Panc1 (cell line): ENCODE measurements at regions not wholly inside any gene's neighbourhood (a gene's known extent, or its start where the extent isn't known, plus 50 kb on each side); places are given as distances from the start of the nearest gene placed in this dataset.

ENCODE experiments used
- ATAC-seq: fragments of 200-7000 bp; cut with Tn5 transposase; 2 replicates; pipeline ENCODE4 v1.9.1; 2020; ENCODE audit warnings: mild to moderate bottlenecking, moderate library complexity
- BruUV-seq: library from RNA; stranded (reverse); fragments of 400-500 nt; replicated peaks from 2 replicates; lab custom pipeline; 2021; lab: Mats Ljungman, UMichigan
- CTCF ChIA-PET: fragments of 300-600 bp; sonication (Branson Sonifier 250); formaldehyde crosslinking; loops from one replicate; lab custom pipeline; 2022; ENCODE audit warnings: antibody characterized with exemption; lab: Charles Lee
- POLR2A ChIA-PET: fragments of 300-600 bp; sonication (Branson Sonifier 250); formaldehyde crosslinking; loops from one replicate; lab custom pipeline; 2022; ENCODE audit warnings: antibody characterized with exemption; lab: Charles Lee
- DNase-seq: peaks from one replicate; pipeline ENCODE4 v3.0.0-alpha.2; 2010; ENCODE audit warnings: low read depth, low spot score
- H3K27ac ChIP-seq: 2 replicates; pipeline ENCODE4 v1.5.1; 2011; ENCODE audit warnings: mild to moderate bottlenecking, low read length, inconsistent platforms
- H3K27me3 ChIP-seq: fragments of 200-500 bp; sonication (Bioruptor generic); 2 replicates; pipeline ENCODE4 v1.6.0; 2014; ENCODE audit warnings: low read length, inconsistent platforms; ENCODE audit not compliant: control insufficient read depth, insufficient read depth
- H3K36me3 ChIP-seq: fragments of 200-500 bp; sonication (Bioruptor generic); 2 replicates; pipeline ENCODE4 v1.5.1; 2014; ENCODE audit warnings: inconsistent platforms, mild to moderate bottlenecking, low read length, moderate library complexity; ENCODE audit not compliant: control insufficient read depth, insufficient read depth
- H3K4me1 ChIP-seq: 2 replicates; pipeline ENCODE4 v1.5.1; 2011; ENCODE audit warnings: inconsistent platforms, mild to moderate bottlenecking, low read length, moderate library complexity; ENCODE audit not compliant: control insufficient read depth, insufficient read depth
- H3K4me3 ChIP-seq, 2 experiments: 2 replicates each; pipeline ENCODE4 v1.5.1; 2011 to 2012; ENCODE audit warnings: low read depth in 2 of 2, low read length in 2 of 2, mild to moderate bottlenecking in 2 of 2, inconsistent platforms in 1 of 2, moderate library complexity in 1 of 2
- H3K9me3 ChIP-seq: fragments of 200-500 bp; sonication (Bioruptor generic); 2 replicates; pipeline ENCODE4 v1.5.1; 2014; ENCODE audit warnings: low read depth, mild to moderate bottlenecking, inconsistent platforms, low read length, moderate library complexity; ENCODE audit not compliant: control insufficient read depth, insufficient read depth
- CTCF ChIP-seq: fragments of 450-650 bp; IDR thresholded peaks from 2 replicates; pipeline ENCODE4 v1.5.1; 2017; ENCODE audit warnings: mild to moderate bottlenecking
- POLR2AphosphoS5 ChIP-seq: IDR thresholded peaks from 2 replicates; pipeline ENCODE4 v1.6.1; 2012; ENCODE audit warnings: mild to moderate bottlenecking, low read depth, low read length, moderate library complexity
- REST ChIP-seq, 2 experiments: IDR thresholded peaks; 2 replicates each; pipeline ENCODE4 v1.6.1; 2011 to 2012; ENCODE audit warnings: low read depth in 2 of 2, control low read depth in 1 of 2, low read length in 1 of 2, mild to moderate bottlenecking in 1 of 2, moderate library complexity in 1 of 2; ENCODE audit not compliant: insufficient read depth in 1 of 2
- SIN3A ChIP-seq: IDR thresholded peaks from 2 replicates; pipeline ENCODE4 v1.6.1; 2012; ENCODE audit warnings: low read depth, mild to moderate bottlenecking, low read length, moderate library complexity, borderline replicate concordance; ENCODE audit not compliant: insufficient read depth
- TCF7L2 ChIP-seq: IDR thresholded peaks from 2 replicates; pipeline ENCODE4 v1.6.1; 2011; ENCODE audit warnings: mild to moderate bottlenecking, low read depth, low read length, inconsistent platforms
- in situ Hi-C: cut with HindIII; loops from 2 replicates; pipeline ENCODE4 v1.10.0; 2016; ENCODE audit warnings: low sequenced_read_pairs, low pct_unique_long_range_greater_than_20kb
- intact Hi-C: fragments of 100-400 bp; cut with micrococcal nuclease; formaldehyde crosslinking; loops from one replicate; pipeline ENCODE4 v1.10.0; 2022; ENCODE audit not compliant: unreplicated experiment

- in situ Hi-C loops (no loop called here), intact Hi-C loops (no loop called here)
- BruUV-seq: no TSS peak
- H3K4me3 ChIP-seq: no peak overlapping the region
- no peak for ATAC-seq
- no peak overlapping the region for H3K27ac ChIP-seq
- H3K4me1 ChIP-seq: no peaks in the 10 kb centered on the region
- ChIA-PET CTCF (no interaction called here), POLR2A (no interaction called here)
- H3K27me3 ChIP-seq: peaks cover 2% of the 10 kb centered on the region
- H3K36me3 ChIP-seq: no peaks in the 10 kb centered on the region
- TF ChIP-seq POLR2AphosphoS5: no peak
- TF ChIP-seq REST (IDR thresholded peaks at IDR 0.05; ENCODE audit: insufficient read depth in 1 of 2, low read depth in 2 of 2, low read length in 1 of 2): no peak
- no peak for TF ChIP-seq SIN3A
- no peak for TF ChIP-seq TCF7L2
- TF ChIP-seq CTCF: no peak
- no peak for DNase-seq
- H3K9me3 ChIP-seq: no peaks in the 10 kb centered on the region
These were observed 84.2 kb upstream of the DISP3 start for GRCh38 chr1:11394592-11395245.

GRCh38 chr1:11395616-11396015 is 83.3 kb upstream of the DISP3 start:
- no peak overlapping the region for H3K4me3 ChIP-seq
- ChIA-PET POLR2A (no interaction called here), CTCF (no interaction called here)
- no peak for ATAC-seq
- TF ChIP-seq CTCF (no peak), REST (IDR thresholded peaks at IDR 0.05; ENCODE audit: insufficient read depth in 1 of 2, low read depth in 2 of 2, low read length in 1 of 2) (no peak), TCF7L2 (no peak), SIN3A (no peak), POLR2AphosphoS5 (no peak)
- intact Hi-C loops (no loop called here), in situ Hi-C loops (no loop called here)
- no peaks in the 10 kb centered on the region for H3K36me3 ChIP-seq
- H3K27ac ChIP-seq: no peak overlapping the region
- no peak for DNase-seq
- no peaks in the 10 kb centered on the region; the same call in none of the 2 replicates for H3K27me3 ChIP-seq
- no peaks in the 10 kb centered on the region for H3K9me3 ChIP-seq
- no peaks in the 10 kb centered on the region for H3K4me1 ChIP-seq
- no TSS peak for BruUV-seq
